Astrocyte of the cerebellum (primary cell): ENCODE measurements at regions not wholly inside any gene's neighbourhood (a gene's known extent, or its start where the extent isn't known, plus 50 kb on each side); places are given as distances from the start of the nearest gene placed in this dataset.

Experiments
- DNase-seq: peaks from one replicate; pipeline ENCODE4 v3.0.0-alpha.2; 2011; ENCODE audit warnings: low read depth
- H3K4me3 ChIP-seq: 2 replicates; pipeline ENCODE4 v1.5.1; 2011; ENCODE audit warnings: mild to moderate bottlenecking, low read depth, low read length, moderate library complexity
- in situ Hi-C: cut with HindIII; loops from 2 replicates; pipeline ENCODE4 v1.10.0; 2017; ENCODE audit warnings: low sequenced_read_pairs
- TF ChIP-seq, protein P1 (sequence below): IDR thresholded peaks from 2 replicates; pipeline ENCODE4 v1.5.1; 2012; ENCODE audit warnings: low read length, low read depth, moderate library complexity, mild to moderate bottlenecking; ENCODE audit errors: missing control alignments

DNA sequence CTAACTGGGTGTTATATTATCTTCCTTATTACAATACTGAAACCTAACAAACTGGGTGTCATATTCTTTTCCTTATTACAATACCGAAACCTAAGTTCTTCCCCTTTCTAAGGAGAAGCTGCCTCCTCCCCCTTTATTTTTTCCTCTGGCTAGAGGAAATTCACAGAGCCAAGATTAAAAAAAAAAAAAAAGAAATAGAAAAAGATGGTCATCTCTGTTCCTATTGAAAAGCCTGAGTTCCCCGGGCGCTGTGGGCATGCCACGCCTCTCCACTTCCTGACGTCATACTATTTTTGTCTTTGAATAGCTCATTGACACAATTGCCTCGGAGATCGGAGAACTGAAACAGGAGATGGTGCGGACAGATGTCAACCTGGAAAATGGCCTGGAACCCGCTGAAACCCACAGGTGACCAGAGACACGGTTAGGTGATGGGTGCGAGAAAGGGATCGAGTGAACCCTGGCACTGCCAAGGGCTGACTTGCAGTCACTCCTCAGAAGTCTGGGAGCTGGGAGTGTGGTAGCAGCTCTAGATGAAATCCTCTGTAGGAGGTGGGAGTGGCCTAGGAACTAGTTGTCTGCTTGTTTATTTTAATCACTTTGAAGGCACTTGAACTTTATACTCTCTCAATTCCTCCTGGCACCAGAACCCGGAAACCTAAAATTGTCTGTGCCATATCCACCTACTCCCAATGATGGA lies 82.2 kb upstream of the NAA20 start:
- H3K4me3 ChIP-seq = no peak overlapping the region
- DNase-seq = no peak
- TF ChIP-seq, protein P1, sequence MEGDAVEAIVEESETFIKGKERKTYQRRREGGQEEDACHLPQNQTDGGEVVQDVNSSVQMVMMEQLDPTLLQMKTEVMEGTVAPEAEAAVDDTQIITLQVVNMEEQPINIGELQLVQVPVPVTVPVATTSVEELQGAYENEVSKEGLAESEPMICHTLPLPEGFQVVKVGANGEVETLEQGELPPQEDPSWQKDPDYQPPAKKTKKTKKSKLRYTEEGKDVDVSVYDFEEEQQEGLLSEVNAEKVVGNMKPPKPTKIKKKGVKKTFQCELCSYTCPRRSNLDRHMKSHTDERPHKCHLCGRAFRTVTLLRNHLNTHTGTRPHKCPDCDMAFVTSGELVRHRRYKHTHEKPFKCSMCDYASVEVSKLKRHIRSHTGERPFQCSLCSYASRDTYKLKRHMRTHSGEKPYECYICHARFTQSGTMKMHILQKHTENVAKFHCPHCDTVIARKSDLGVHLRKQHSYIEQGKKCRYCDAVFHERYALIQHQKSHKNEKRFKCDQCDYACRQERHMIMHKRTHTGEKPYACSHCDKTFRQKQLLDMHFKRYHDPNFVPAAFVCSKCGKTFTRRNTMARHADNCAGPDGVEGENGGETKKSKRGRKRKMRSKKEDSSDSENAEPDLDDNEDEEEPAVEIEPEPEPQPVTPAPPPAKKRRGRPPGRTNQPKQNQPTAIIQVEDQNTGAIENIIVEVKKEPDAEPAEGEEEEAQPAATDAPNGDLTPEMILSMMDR = no peak
- in situ Hi-C loops = no loop called here

DNA sequence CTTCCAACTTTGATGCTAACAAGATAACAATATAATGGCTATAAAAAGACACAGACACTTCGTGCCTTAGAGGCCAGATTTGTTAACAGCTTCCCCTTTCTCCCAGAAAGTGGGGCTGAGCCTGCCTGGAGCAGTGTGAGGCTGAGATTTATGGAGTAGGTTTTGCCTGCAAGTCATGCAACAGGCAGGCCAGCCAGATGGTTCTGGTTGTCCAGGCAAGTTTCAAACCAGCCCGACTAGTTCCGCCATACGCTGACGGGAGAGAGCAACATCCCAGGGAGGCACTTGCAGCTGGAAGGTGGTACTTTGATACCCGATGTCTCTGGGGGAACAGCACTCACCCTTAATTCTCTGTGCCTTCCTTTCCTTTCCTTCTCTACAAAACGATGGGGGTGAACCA lies 81.3 kb upstream of the NAA20 start:
- H3K4me3 ChIP-seq = no peak overlapping the region
- in situ Hi-C loops = no loop called here
- no peak for DNase-seq
- TF ChIP-seq, protein P1 = no peak

DNA sequence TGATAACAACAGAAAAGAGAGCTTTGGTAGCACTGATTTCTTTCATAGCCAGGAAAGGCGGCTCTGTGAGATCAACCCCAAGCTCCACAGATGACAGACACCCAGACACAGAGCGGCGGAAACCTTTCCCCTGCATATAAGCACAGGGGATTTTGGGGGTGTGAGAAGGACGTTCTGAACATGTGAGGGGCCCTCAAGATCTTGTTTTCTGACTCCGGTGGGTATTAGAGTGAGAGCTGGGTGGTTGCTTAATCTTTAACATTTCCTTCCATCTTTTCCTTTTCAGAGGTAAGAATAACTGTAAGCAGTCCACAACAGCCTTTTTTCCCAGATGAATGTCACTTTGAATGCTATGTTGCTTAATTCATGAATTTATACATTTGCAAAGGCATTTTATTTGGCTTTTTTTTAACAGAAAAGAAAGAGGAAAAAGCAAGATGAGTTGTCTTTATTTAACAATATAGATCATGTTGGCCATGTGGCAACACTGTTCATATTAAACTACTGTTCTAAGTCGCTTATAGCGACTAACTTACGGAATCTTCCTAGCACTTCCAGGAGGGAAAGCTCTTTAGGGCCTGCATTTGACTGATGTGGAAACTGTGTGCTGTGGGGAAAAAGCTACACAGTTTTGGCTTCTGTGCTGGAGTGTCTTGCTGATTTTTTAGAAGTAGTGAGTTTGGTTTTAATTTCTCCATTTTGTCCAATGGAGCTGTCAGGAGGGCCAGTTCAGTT lies 80.5 kb upstream of the NAA20 start:
- no peak for DNase-seq
- in situ Hi-C loops = no loop called here
- TF ChIP-seq, protein P1 = no peak

DNA sequence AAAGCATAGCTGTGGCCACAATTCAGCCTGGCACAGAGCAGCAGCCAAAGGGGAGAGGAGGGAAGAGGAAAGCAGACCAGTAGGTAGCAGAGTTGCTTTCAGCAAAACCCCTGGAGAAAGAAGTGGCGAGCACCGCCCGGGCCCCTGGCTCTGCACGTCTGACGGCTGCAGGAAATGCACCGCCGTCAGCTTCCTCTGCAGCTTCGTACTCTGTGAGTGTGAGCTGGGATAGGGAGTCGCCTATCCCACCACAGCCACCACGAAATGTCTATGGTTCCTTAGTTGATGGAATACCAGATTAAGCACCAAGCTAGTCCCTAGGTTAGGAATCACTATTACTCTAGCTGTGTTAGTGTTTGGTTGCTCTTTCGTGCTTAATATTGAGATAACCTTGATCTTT lies 79.9 kb upstream of the NAA20 start:
- in situ Hi-C loops = no loop called here
- DNase-seq = no peak
- H3K4me3 ChIP-seq = no peak overlapping the region
- TF ChIP-seq, protein P1 = no peak

More for the DNA sequence above, 80.5 kb upstream of the NAA20 start:
- H3K4me3 ChIP-seq = no peak overlapping the region

DNA sequence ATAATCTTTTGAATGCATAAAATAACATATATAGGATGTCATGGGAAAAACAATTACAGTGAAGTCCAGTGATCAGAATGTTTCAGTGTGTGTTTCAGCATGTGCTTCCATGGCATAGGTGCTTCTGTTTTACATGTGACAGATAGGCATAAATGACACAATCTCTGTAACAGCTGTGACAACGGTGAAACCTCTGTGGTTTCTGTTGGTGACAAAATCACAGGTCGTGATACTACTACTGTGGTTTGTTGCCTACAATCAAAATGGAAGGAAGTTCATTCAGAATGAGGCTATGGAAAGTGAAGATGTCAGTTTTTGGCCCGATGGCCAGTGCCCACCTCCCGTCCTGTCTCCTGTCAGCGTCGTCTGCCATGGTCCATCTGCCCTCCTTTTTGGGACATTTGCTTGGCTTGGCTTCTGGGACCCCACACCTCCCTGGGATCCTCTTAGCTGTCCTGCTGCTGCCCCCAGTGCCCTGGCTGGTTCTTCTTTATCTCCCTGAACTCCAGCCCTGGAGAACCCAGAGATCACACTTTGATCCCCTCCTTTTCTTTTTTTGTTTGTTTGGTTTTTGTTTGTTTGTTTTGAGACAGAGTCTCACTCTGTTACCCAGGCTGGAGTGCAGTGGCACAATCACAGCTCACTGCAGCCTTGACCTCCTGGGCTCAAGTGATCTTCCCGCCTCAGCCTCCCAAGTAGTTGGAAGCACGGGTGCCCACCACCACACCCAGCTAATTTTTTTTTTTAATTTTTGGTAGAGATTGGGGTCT lies 79.3 kb upstream of the NAA20 start:
- H3K4me3 ChIP-seq = no peak overlapping the region
- DNase-seq = no peak
- in situ Hi-C loops = no loop called here
- TF ChIP-seq, protein P1 = no peak

DNA sequence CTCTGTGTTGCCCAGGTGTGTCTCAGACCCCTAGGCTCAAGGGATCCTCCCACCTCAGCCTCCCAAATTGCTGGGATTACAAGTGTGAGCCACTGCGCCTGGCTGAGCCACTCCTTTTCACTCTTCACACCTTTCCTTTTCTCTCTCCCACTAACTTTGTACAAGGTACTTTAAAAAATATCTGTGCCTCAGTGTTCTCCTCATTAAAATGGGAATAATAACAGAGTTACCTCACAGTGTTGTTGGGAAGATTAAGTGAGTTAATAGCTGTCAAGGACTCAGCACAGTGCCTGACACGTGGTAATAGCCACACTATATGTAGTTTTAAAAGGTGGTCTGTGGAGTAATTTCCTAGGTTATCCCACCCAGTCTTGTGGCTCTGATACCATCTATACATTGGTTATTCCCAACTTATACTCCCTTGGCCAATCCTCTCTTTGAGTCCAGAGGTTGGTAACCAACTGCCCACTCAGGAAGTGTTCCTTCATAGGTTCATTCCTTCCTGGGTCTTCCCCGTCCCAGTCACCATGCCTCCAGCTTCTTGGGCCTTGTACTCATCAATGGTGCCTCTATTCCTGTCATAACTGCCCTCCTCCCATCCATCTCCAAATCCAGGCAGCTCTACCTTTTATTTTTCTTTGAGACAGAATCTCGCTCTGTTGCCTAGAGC lies 78.6 kb upstream of the NAA20 start:
- TF ChIP-seq, protein P1 = no peak
- no peak overlapping the region for H3K4me3 ChIP-seq
- DNase-seq = no peak
- in situ Hi-C loops = no loop called here
